ENCODE measurements at regions not wholly inside any gene's neighbourhood (a gene's known extent, or its start where the extent isn't known, plus 50 kb on each side); places are given as distances from the start of the nearest gene placed in this dataset.
A peak's percentile ranks its signal among the peaks of the same experiment; 100 is the strongest.

- Histone ChIP-seq H2BK120ac (replicated peaks; ENCODE audit: low read depth, low read length) (no peak overlapping the region), H4K5ac (ENCODE audit: insufficient read length, low read depth, low read length) (no peak overlapping the region), H4K91ac (replicated peaks; ENCODE audit: insufficient read length, low read length) (no peak overlapping the region), H3K79me2 (ENCODE audit: control insufficient read depth in 1 of 2, insufficient read depth in 2 of 2, low read length in 2 of 2) (no peaks in the 10 kb centered on the region), H3K4me3 (ENCODE audit: extremely low read depth in 1 of 4, insufficient read depth in 2 of 4, low read depth in 3 of 4, low read length in 4 of 4) (no peak overlapping the region), H2BK20ac (ENCODE audit: low read length) (no peak overlapping the region), H3K9me3 (ENCODE audit: insufficient read depth in 2 of 2, low read depth in 1 of 2, low read length in 1 of 2) (no peaks in the 10 kb centered on the region), H4K20me1 (replicated peaks in 1 of 2; ENCODE audit: control insufficient read depth in 1 of 2, insufficient read depth in 2 of 2, low read length in 2 of 2) (no peaks in the 10 kb centered on the region), H3K27ac (ENCODE audit: low read depth, low read length) (no peak overlapping the region), H3K36me3 (ENCODE audit: control insufficient read depth in 2 of 4, insufficient read depth in 4 of 4, low read length in 3 of 4) (no peaks in the 10 kb centered on the region), H3K14ac (ENCODE audit: insufficient read length) (no peak overlapping the region), H2BK5ac (ENCODE audit: low read depth, low read length) (no peak overlapping the region), H3K23ac (ENCODE audit: insufficient read length) (no peak overlapping the region), H3K79me1 (ENCODE audit: low read depth, low read length) (no peaks in the 10 kb centered on the region), H3K4ac (replicated peaks; ENCODE audit: insufficient read length, low read depth, low read length) (no peak overlapping the region), H3K18ac (ENCODE audit: extremely low read depth, low read length) (no peak overlapping the region; the same call in 1 of the 2 replicates), H2BK15ac (ENCODE audit: low read length) (peak overlapping the region; percentile 88; the same call in 1 of the 2 replicates), H2AFZ (ENCODE audit: low read length) (no peak overlapping the region), H4K8ac (ENCODE audit: extremely low read depth, insufficient read depth, low read length) (peak overlapping the region; percentile 30; the same call in 1 of the 2 replicates), H3K9ac (replicated peaks in 1 of 4; ENCODE audit: extremely low read depth in 1 of 4, low read depth in 3 of 4, low read length in 3 of 4) (no peak overlapping the region), H3K4me2 (ENCODE audit: insufficient read depth in 1 of 2, low read depth in 2 of 2, low read length in 2 of 2) (no peak overlapping the region), H3K4me1 (replicated peaks in 1 of 4; ENCODE audit: control insufficient read depth in 3 of 4, insufficient read depth in 4 of 4, low read length in 3 of 4) (peaks cover 2 to 13% (median 4%) of the 10 kb centered on the region in 4 experiments; a peak in 6 of 7 replicates), H2BK12ac (ENCODE audit: low read depth, low read length) (no peak overlapping the region), H3K27me3 (replicated peaks in 1 of 4; ENCODE audit: control insufficient read depth in 3 of 4, extremely low read depth in 1 of 4, insufficient read depth in 3 of 4, low read length in 3 of 4) (no peaks in the 10 kb centered on the region), H3K56ac (replicated peaks; ENCODE audit: insufficient read length, low read depth, low read length) (no peak overlapping the region), H3K23me2 (ENCODE audit: low read depth, low read length) (no peaks in the 10 kb centered on the region; the same call in 1 of the 2 replicates), H2AK5ac (ENCODE audit: low read depth, low read length) (no peak overlapping the region)
- FAIRE-seq (no peak), DNase-seq (ENCODE audit: low read depth in 1 of 2, low spot score in 2 of 2) (no peak)
- WGBS, 2 experiments (ENCODE audit: extremely low coverage in 1 of 2, insufficient coverage in 1 of 2, insufficient read length in 1 of 2, insufficient replicate concordance in 2 of 2, low coverage in 1 of 2, low lambda C conversion rate in 2 of 2, missing lambda C conversion rate in 1 of 2), result 88% methylated on average over 5 of the region's 5 CpGs; no CpG with 5 or more reads in 1 of the 2 experiments
- POLR2A ChIA-PET (ENCODE audit: partially characterized antibody), result no interaction called here
- CTCF ChIA-PET (ENCODE audit: partially characterized antibody), result interaction anchor here (1.2 to 2.4 kb wide), 4 partner anchors 8 to 327 kb away, joined by 4 to 11 read pairs (median 7); no protein-coding TSS in a partner anchor
- no peak for TF ChIP-seq SP4 (IDR thresholded peaks at IDR 0.05; ENCODE audit: low read length)
- no peak for TF ChIP-seq CHD1 (IDR thresholded peaks at IDR 0.05; ENCODE audit: low read depth, low read length)
- no peak for TF ChIP-seq SRF (IDR thresholded peaks at IDR 0.05; ENCODE audit: low read depth, low read length)
- no peak for TF ChIP-seq RAD21 (IDR thresholded peaks at IDR 0.05 in 1 of 2, conservative IDR thresholded peaks at IDR 0.05 in 1 of 2; ENCODE audit: low read depth in 2 of 2, low read length in 2 of 2)
- TF ChIP-seq TEAD4 (IDR thresholded peaks at IDR 0.05; ENCODE audit: low read depth, low read length), result no peak
- TF ChIP-seq CREB1 (IDR thresholded peaks at IDR 0.05), result no peak
- no peak for TF ChIP-seq CBX8 (IDR thresholded peaks at IDR 0.05; ENCODE audit: borderline replicate concordance, low read depth, low read length)
- no peak for TF ChIP-seq RBBP5 (IDR thresholded peaks at IDR 0.05; ENCODE audit: borderline replicate concordance, low read depth, low read length)
- no peak for TF ChIP-seq KDM1A (IDR thresholded peaks at IDR 0.05; ENCODE audit: borderline replicate concordance, low read length)
- no peak for TF ChIP-seq ATF2 (IDR thresholded peaks at IDR 0.05; ENCODE audit: low read length)
- no peak for TF ChIP-seq YY1 (IDR thresholded peaks at IDR 0.05; ENCODE audit: low read depth, low read length)
- TF ChIP-seq SP1 (IDR thresholded peaks at IDR 0.05; ENCODE audit: low read depth, low read length), result no peak
Observed at GRCh38 chr9:36730414-36730813, 157.7 kb downstream of the MELK start.

Data from H1 (cell line).